CD4-positive, alpha-beta T cell treated with Interleukin-4 for 1 hour (primary cell): ENCODE measurements at regions not wholly inside any gene's neighbourhood (a gene's known extent, or its start where the extent isn't known, plus 50 kb on each side); places are given as distances from the start of the nearest gene placed in this dataset.
"Not testable (repeated sequence)": the region's sequence is repeated elsewhere in the genome, so short reads cannot be mapped to it uniquely, and the experiment has no call there.

Experiments
- DNase-seq, 2 donors: peaks; one replicate each; pipeline ENCODE4 v3.0.0-alpha.2; 2020 to 2022

DNA sequence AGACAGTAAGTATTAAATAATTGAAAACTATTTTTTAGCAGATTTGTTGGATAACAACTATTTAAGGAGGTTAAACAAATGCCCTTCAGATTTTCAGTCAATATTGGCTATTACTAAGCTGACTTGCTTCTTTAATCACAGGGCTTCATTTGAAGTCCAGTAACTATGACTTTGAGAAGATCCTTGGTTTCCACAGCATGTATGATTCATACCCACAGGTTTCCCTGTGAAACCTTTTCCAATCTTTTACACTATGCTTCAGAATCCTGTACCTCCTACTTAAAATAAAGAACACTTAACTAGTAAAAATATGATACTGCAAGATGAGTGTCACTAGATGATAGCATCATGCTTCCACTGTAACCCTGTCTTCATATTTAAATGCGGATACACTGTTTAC is 211.9 kb downstream of the SPATA31A1 start:
- DNase-seq = not testable (repeated sequence)

DNA sequence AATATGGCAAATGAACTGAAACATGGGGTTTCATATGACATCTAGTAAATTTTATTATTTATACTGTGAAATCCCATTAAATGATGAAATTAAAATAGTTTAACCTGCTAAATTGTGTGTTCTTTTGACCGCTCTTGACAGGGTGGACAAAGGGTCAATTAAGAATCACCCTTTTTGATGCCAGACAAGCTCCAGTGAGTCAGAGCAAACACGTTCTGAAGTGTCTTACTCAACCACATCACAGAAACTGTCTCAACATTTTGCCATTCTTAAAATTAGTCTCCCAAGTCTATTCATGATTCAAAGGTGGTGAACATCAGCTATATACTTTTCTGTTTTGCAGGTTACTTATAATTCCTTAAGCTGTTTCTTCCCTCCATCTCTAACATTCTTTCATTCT is 213.4 kb downstream of the SPATA31A1 start:
- DNase-seq = not testable (repeated sequence)

DNA sequence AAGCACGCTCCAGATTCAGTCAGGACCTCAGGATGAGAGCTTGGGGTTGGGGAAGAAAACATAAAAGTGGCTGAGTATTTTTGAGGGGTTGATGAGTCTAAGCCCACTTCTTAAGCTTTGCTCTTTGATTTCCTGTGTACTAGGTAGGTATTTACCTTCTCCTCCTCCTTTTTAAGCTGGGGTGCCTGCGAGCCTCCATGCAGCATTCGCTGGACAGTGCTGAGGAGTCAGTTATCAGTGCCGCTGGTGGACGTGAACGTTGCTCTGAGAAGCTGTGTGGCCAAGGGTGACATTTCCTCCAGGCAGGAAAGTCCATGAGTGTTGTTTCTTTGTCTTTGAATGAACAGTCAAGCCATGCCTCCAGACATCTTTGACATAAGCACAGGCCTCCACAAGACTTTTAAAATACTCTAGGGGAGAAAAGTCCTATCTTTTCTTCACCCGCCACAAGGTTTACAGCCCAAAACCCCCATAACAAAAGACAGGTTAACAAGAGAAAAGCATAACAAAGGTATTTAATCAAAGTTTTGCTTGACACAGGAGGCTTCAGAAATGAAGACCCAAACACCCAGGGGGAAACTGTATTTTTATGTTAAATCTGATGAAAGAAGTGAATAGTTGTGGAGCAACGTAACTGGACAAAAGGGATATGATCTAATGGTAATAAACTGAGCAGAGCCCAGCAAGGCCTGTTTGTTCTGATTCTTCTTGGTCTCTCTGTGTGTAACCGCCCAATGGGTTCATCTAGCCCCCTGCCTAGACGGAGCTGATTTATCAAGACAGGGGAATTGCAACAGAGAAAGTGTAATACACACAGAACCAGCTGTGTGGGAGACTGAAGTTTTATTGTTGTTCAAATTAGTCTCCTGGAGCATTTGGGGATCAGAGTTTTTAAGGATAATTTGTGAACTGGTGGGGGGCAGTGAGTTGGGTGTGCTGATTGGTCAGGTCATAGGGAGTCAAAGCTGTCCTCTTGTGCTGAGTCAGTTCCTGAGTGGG is 217.9 kb downstream of the SPATA31A1 start:
- DNase-seq = not testable (repeated sequence)

DNA sequence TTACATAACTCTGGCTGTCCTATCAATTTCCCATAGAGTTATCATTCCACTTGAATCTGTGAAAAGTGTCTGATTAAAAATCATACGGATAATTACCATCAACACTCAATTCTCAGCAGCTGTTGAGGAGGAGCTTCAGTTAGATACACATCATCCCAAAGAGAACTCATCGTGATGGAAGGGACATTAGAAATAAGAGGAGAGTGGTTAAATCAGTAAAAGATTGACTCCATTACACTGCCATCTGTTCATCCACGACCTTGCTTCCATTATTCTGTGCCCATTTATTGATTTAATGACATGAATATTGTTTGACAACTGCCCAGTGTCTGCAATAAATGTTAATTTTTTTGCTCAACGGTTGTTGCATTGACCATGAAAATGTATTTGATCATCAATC is 223.5 kb downstream of the SPATA31A1 start:
- not testable (repeated sequence) for DNase-seq

DNA sequence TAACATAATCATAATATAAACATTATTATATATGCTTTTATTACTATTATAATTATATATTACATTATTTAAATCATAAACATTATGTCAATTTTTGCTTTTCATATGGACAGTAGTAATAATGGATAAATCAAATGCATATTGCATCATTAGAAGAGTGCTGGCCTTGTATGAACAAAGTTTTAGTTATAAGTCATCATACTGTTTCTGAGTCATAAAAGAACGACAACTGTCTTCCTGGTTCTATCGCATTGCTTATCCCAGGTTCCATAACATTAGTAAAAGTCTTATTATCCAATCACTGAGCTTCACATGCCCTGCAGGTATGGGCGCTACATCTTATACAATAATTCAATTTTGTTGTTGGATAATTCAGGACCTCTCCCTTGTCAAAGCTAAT is 225.8 kb downstream of the SPATA31A1 start:
- not testable (repeated sequence) for DNase-seq

DNA sequence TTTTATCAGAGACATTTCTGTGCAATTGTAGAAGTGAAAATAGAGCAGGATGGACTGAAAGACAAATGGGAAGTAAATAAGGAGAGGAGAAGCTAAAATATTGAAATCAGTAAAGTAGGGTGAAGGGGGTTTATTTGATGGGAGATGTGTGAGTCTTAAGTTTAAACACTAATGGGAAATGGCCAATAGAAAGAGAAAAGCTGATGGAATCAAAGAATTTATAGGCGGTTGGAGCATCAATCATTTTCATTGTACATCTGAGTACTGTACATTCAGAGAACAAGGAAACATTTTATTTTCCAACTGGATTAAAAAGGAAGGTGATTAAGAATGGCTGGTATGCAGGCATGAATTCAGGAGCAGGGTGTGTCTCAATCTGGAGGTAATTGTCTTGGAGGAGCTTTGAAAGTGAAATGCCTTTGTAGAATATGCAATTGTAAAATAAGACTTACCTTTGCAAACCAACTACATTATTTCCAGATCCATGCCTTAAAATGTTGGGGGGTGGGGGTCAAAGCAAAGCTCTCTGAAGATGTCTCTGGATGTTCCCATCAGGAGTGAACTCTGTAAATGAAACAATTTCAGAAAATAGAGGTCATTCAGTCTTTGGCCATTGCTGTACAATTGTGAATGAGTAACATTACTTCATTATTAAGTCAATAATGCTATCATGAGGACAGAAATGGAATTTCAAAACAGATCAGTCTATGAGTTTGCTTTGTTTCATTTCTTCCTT is 227.4 kb downstream of the SPATA31A1 start:
- not testable (repeated sequence) for DNase-seq

DNA sequence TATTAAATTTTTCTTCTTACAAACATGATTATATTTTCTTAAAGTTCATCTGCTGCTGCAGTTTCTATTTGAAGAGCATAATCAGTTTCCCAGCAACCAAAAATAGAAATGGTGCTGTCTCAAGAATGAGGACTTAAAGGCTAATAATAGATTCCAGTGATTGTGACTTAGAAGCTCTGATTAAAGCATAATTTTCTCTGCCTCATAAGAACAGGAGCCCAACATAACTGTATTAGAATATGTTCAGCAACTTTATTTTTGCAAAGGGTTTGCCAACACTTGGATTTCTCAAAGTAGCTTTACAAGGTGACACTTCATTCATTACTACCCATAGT is 227.9 kb downstream of the SPATA31A1 start:
- not testable (repeated sequence) for DNase-seq

DNA sequence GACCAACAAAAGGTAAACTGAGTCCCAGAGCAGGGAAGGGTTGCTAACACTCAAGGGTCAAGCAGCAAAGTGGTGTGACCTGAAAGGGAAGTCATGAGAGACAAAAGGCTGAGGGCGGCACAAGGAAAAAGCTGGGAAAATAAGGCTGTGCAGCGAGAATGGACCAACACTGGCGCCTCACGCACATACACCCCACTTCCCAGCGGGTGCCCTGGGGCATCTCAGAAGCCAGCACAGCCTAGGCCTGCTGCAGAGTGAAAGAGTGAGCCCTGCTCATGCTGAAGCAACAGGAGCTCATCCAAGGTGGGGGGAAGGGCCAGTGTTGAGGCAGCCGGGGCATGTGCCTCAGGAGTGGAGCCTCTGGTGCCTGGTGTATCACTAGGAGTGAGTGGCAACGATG is 229.8 kb downstream of the SPATA31A1 start:
- DNase-seq = not testable (repeated sequence)

DNA sequence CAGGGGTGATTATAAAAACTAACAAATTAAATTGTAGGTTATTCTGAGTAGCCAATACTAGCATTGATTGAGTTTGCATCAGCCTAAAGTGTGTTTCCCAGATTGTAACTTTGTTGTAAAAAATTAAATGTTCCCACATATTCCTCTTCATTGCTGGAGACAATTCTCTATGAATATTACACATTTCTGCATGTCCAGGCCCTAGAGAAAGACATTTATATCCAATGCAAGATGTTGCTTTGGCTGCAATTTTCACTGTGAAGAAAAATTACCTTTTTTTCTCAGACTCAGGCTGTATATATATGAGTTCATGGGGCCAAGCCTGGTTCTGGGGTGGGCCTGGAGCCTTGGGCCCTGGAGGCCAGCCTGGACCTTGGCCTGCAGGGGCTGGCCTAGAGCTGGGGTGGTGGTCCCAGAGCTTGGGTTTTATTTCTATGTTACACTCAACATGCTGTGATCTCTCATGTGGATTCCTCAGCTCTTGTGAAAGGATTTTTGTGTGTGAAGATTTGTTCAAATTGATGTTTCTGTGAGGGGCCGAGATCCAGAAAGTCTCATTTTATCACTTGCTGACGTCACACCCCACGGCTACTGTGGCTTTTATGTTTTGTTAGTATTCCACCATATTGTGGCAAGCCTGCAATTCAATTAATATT is 232.5 kb downstream of the SPATA31A1 start:
- no peak for DNase-seq

DNA sequence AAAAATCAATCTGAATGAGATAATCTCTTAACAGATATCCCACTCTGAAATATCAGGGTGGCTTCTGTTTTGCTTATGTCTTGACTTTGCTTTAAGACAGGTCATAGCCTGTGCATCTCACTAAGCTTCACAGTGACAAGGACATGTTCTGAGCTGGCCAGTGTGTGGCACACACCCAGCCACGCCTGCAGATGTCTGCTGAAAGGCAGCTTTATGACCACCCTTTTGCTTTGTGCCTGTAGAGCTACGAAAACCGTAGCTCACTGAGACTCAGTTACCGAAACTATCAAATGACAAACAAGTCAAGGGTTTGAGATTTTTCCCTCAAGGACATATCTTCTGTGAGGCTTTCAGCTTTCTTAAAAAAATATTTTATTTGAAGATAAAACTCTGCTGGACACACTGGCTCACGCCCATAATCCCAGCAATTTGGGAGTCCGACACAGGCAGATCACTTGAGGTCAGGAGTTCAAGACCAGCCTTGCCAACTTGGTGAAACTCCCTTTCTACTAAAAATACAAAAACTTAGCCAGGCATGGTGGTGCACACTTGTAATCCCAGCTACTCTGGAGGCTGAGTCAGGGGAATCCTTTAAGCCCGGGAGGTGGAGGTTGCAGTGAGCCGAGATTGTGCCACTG is 233.2 kb downstream of the SPATA31A1 start:
- no peak for DNase-seq

DNA sequence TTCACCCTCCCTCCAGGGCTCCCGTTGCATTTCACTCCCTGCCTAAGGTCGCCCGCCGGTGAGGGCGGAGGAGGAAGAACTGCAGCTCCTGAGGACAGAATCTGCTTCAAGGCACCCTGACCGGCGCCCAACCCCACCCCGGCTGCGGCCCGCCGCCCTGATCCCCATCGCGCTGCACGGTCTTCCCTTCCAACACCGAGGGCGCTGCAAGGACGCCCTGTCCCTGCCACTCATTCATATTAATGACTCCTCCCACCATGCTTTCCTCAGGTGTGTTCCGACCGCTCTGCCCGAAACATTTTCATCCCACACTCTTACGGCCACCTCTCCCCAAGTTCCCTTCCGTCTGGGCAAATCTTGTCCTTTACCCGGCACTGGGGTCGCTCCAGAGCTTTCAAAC is 248.6 kb downstream of the SPATA31A1 start:
- DNase-seq = not testable (repeated sequence)

DNA sequence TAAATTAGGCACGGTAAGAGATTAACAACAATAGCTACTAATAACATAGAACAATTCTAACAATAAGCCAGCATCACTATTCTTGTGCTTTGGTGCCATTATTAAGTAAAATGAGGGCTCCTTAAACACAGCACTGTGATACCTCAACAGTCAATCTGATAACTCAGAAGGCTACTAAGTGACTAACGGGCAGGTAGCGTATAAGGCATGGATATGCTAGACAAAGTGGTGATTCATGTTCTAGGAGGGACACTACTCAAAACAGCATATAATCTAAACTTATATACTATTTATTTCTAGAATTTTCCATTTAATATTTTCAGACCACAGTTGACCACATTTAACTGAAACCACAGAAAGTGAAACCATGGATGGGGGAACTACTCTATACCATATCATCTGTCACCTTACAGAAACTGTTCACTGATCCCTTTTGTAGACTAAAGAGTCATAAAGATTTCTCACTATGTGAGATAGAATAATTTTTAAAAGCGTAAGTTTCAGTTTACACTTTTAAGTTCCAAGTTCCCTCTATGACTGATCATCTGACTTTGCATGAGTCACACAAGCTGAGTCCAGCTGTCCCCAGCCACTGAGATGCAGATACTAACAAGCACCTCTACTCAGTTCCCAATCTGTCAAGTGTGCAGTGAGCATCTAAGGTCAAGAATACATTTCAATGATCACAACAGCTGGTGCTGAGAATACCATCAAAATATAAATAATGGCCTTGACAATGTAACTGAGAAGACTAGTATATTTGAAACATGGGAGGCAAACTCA is 256.2 kb downstream of the SPATA31A1 start:
- not testable (repeated sequence) for DNase-seq

DNA sequence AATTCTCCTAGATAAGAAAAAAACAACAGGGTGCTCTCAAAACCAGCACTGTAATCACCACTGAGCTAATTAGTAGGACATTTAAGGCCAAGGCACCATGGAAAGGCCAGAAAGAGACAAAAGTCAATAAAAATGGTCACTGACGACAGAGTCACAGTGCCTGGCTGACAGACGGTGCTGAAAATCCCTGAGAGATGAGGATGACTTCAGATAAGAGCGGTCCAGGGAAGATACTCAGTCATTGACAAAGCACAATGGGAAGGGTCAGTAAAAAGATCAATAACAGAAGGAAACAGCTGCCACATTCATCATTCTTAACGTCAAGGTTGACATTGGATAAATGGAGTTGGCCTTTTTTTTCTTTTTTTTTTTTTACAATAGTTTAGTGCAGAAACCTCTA is 261.0 kb downstream of the SPATA31A1 start:
- not testable (repeated sequence) for DNase-seq

DNA sequence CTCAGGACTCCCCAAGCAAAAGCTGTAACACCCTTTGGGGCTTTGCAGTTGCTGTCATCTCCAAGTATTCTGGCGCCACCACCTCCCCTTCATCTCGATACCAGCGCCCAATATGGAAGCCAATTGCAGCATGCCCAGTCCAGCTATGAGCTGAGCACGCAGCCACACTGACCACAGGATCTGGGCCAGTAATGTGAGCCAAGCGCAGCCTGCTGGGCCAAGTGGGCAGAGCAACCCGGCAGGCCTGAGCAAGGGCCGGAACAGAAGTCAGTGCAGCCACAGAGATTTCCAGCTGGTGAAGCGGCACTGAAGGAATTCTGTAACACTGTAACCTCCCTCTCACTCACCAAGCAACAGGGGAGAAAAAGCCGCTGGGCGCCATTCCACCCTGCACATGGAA is 268.6 kb downstream of the SPATA31A1 start:
- not testable (repeated sequence) for DNase-seq

DNA sequence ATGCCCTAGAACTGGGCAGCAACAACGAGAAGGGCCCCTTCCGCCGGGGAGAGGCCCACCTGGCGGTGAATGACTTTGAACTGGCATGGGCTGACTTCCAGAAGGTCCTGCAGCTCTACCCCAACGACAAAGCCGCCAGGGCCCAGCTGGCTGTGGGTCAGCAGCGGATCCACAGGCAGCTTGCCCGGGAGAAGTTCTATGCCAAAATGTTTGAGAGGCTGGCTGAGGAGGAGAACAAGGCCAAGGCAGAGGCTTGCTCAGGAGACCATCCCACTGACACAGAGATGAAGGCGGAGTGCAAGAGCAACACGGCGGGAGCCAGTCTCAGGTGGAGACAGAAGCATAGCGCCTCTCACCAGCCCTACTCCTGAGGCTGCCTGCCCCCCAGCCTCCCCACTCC is 276.6 kb downstream of the SPATA31A1 start:
- not testable (repeated sequence) for DNase-seq

DNA sequence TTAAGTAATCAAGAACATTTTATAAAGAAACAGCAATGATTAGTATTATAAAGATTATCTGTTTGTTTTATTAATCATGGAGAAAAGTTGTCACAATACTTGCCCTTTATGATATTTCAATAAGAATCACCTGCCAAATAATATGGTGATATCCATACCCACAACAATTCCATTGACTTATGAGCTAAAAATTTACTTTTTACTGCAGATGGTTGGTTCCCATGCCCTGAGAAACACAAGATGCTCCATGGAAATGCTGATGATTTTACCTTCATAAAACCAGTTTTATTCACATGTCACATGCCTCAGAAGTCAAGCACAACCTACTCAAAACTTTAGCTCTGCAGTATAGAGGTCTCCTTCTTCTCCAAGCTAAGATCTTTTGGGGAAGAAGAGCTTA is 293.6 kb downstream of the SPATA31A1 start:
- DNase-seq = not testable (repeated sequence)

DNA sequence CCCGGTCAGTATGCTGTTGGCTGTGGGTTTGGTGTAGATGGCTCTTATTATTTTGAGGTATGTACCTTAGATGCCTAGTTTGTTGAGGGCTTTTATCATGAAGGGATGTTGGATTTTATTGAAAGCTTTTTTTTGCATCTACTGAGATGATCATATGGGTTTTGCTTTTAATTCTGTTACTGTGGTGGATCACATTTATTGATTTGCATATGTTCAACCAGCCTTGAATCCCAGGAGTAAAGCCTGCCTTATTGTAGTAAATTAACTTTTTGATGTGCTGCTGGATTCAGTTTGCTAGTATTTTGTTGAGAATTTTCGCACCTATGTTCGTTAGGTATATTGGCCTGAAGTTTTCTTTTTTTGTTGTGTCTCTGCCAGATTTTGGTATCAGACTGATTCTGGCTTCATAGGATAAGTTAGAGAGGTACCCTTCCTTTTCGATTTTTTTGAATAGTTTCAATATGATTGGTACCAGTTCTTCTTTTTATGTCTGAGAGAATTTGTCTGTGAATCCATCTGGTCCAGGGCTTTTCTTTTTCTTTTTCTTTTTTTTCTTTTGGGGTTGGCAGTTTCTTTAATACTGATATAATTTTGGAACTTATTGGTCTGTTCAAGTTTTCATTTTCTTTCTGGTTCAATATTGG is 301.6 kb downstream of the SPATA31A1 start:
- not testable (repeated sequence) for DNase-seq

DNA sequence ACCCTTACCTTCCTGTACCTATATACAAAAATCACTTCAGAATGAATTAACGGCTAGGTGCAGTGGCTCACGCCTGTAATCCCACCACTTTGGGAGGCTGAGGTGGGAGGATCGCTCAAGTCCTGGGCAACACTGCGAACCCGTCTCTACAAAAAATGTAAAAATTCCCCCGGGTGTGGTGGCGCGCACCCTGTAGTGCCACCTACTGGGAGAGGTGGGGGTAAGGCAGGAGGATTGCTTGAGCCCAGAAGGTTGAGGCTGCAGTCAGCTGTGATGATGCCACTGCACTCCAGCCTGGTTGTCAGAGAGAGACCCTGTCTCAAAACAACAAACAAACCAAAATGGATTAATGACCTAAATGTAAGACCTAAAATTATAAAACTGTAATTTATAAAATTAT is 307.6 kb downstream of the SPATA31A1 start:
- not testable (repeated sequence) for DNase-seq

DNA sequence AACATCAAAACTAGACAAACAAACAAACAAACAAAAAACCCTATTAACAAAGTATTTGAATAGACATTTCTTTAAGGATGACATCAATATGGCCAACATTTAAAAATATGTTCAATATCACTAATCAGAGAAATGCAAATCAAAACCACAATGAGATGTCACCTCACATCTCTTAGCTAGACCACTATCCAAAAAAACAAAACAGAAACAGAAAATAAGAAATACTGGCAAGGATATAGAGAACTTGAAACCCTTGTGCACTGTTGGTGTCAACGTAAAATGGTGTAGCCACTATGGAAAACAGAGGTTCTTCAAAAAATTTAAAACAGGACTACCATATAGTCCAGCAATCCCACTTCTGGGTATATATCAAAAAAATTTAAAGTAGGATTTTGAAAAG is 308.2 kb downstream of the SPATA31A1 start:
- DNase-seq = not testable (repeated sequence)

DNA sequence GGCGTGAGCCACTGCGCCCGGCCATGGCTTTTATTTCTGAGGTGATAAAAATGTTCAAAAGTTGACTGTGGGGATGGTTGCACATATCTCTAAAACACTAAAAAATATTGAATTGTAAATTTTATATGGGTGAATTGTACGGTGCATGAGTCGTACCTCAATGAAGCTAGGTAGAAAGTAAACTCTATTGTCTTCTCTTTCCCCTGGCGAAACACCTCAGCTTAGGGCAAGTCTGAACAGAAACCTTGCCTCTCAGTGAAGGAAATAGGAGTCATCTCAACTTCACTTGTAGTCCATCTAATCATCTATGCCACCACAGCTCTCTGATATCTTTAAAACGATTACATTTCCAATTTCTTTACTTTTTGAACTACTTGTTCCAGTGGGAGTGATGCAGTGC is 309.6 kb downstream of the SPATA31A1 start:
- DNase-seq = not testable (repeated sequence)
